ENCODE measurements at regions not wholly inside any gene's neighbourhood (a gene's known extent, or its start where the extent isn't known, plus 50 kb on each side); places are given as distances from the start of the nearest gene placed in this dataset.

DNA sequence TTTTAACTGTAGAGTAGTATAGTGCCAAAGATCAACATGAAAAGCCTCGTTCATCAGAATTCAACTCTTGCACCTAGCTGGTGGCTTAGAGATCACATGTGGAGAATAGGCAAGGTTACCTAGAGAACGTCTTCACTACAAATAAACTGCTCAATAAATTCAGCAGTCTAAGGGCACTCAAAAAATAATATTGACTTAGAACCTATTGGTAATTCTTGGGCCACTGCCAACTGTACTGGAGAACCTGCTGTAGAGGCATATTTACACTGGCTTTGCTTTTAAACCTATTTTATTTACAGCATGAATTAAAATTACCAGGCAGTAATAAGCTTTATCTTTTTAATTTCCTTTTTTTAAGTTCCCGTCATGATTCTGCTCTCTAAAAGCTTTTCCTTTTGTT is 343.7 kb downstream of the PDHA2 start:
- no peak overlapping the region for H3K4me3 ChIP-seq (ENCODE audit: low read depth, low read length)
- TF ChIP-seq CTCF (conservative IDR thresholded peaks at IDR 0.05; ENCODE audit: low read depth, low read length): no peak
- no peak for DNase-seq (ENCODE audit: low read depth)

DNA sequence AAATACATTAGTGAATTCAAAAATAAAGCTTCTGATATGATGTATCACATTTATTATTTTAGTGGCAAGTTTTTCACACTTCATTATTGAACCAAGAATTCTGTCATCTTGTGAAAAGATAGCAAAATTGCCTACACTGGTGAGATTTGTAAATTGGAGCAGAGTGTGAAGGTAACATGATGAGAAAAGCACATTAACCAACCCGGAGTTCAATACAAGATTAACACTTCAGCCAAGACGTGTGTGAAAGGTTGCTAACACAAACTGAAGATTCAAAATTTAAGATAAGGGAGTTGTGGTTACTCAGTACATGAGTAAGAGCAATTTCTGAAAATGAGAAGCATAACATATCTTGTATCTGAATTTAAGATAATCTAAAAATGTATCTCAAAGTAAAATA is 346.7 kb downstream of the PDHA2 start:
- no peak for TF ChIP-seq CTCF (conservative IDR thresholded peaks at IDR 0.05; ENCODE audit: low read depth, low read length)
- no peak overlapping the region for H3K4me3 ChIP-seq (ENCODE audit: low read depth, low read length)
- no peak for DNase-seq (ENCODE audit: low read depth)

GRCh38 chr4:96189761-96190160 is 349.9 kb downstream of the PDHA2 start:
- no peak for DNase-seq (ENCODE audit: low read depth)
- H3K4me3 ChIP-seq (ENCODE audit: low read depth, low read length): no peak overlapping the region
- no peak for TF ChIP-seq CTCF (conservative IDR thresholded peaks at IDR 0.05; ENCODE audit: low read depth, low read length)

GRCh38 chr4:96193061-96193460 is 353.2 kb downstream of the PDHA2 start:
- no peak for TF ChIP-seq CTCF (conservative IDR thresholded peaks at IDR 0.05; ENCODE audit: low read depth, low read length)
- DNase-seq (ENCODE audit: low read depth): no peak
- no peak overlapping the region for H3K4me3 ChIP-seq (ENCODE audit: low read depth, low read length)

DNA sequence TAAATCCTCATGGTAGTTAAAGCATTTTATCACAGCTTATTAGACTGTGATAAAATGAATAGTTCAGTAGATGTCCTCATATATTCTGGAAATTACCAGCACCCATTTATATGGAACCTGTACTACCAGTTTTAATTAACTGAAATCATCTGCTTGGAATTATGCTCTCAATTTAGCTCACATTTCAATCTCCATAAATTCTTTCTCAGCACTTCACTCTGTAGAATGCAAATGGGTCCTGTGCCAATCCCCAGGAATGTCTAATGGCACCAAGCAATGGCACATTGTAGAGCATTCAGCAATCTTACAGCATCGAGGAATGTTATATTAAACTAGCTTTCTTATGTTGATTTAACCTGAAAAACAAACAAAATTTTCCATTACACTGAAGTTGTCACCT is 355.1 kb downstream of the PDHA2 start:
- DNase-seq (ENCODE audit: low read depth): no peak
- no peak for TF ChIP-seq CTCF (conservative IDR thresholded peaks at IDR 0.05; ENCODE audit: low read depth, low read length)
- H3K4me3 ChIP-seq (ENCODE audit: low read depth, low read length): no peak overlapping the region

DNA sequence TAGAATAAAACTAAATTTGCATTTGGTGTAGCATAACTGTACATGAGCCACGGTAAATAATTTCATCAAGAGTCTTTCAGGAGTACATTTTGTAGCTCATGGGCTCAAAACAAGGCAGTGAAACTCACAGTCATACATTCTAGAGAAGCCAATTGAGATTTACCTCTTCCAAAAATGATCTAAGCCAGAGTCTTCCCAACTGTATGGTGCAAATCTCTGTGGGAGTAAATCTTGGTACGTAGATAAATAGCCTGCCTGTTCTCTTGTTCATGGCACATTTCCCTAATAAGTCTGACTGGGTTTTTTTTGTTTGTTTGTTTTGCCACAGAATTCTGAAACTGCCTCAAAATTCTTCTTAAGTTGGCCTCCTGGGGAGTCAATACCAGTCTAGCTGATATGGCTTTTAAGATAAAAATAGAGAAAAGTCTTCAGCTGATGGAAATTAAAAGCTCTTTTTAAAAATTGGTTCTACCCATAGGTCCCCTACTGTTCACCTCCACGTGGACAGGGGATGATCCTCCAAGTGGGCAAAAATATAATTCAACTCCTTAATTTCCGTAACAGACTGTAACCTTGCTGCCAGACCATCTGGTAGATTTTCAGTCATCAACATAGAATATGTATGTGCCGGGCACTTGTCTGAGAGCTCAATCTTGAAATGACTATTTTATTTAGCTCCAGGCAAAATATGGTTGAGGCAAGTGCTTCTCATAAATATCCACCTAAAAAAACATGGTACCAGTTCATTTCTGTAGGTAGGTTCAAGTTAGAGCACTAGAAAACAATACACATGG is 365.4 kb downstream of the PDHA2 start:
- no peak for DNase-seq (ENCODE audit: low read depth)

More for the DNA sequence above, 365.4 kb downstream of the PDHA2 start:
- TF ChIP-seq CTCF (conservative IDR thresholded peaks at IDR 0.05; ENCODE audit: low read depth, low read length): no peak
- no peak overlapping the region for H3K4me3 ChIP-seq (ENCODE audit: low read depth, low read length)
